Upper lobe of right lung (tissue), 1 donor: ENCODE measurements at regions not wholly inside any gene's neighbourhood (a gene's known extent, or its start where the extent isn't known, plus 50 kb on each side); places are given as distances from the start of the nearest gene placed in this dataset.

Source experiments
- ATAC-seq: fragments of 200-7000 bp; cut with Tn5 transposase; one replicate; pipeline ENCODE4 v1.9.1; 2020; ENCODE audit warnings: mild to moderate bottlenecking, moderate library complexity
- DNase-seq: peaks from one replicate; pipeline ENCODE4 v3.0.0-alpha.2; 2020
- H3K27ac ChIP-seq: fragments of 200-600 bp; one replicate; pipeline ENCODE4 v1.8.0; 2022
- H3K27me3 ChIP-seq: fragments of 200-600 bp; one replicate; pipeline ENCODE4 v1.8.0; 2022; ENCODE audit warnings: mild to moderate bottlenecking
- H3K36me3 ChIP-seq: fragments of 200-600 bp; one replicate; pipeline ENCODE4 v1.8.0; 2022
- H3K4me1 ChIP-seq: fragments of 200-600 bp; one replicate; pipeline ENCODE4 v1.8.0; 2022
- H3K4me3 ChIP-seq: fragments of 200-600 bp; one replicate; pipeline ENCODE4 v1.8.0; 2022; ENCODE audit warnings: mild to moderate bottlenecking
- H3K9me3 ChIP-seq: fragments of 200-600 bp; one replicate; pipeline ENCODE4 v1.8.0; 2022
- CTCF ChIP-seq: fragments of 200-600 bp; IDR thresholded peaks from one replicate; pipeline ENCODE4 v1.8.0; 2022; ENCODE audit warnings: antibody characterized with exemption
- intact Hi-C: fragments of 100-400 bp; cut with DNase I; formaldehyde crosslinking; loops from one replicate; pipeline ENCODE4 v1.11.0; 2022
- donor health status: DM: no; HTN: yes; CAD: no; lungs with severe emphysema.

- Histone ChIP-seq H3K27me3 (no peaks in the 10 kb centered on the region), H3K4me1 (no peaks in the 10 kb centered on the region), H3K27ac (no peak overlapping the region), H3K9me3 (no peaks in the 10 kb centered on the region), H3K36me3 (no peaks in the 10 kb centered on the region), H3K4me3 (no peak overlapping the region)
- ATAC-seq (no peak), DNase-seq (no peak)
- intact Hi-C loops, result no loop called here
- TF ChIP-seq CTCF, result no peak
Observed at GRCh38 chr15:62603742-62604141, 438.7 kb upstream of the C2CD4B start.

GRCh38 chr15:62605282-62605681 is 437.3 kb upstream of the TPM1 start:
- H3K27me3 ChIP-seq, result no peaks in the 10 kb centered on the region
- no peaks in the 10 kb centered on the region for H3K9me3 ChIP-seq
- no peak for DNase-seq
- no peak overlapping the region for H3K27ac ChIP-seq
- H3K36me3 ChIP-seq, result no peaks in the 10 kb centered on the region
- H3K4me1 ChIP-seq, result no peaks in the 10 kb centered on the region
- no peak for TF ChIP-seq CTCF
- intact Hi-C loops, result no loop called here
- ATAC-seq, result no peak
- H3K4me3 ChIP-seq, result no peak overlapping the region

- Histone ChIP-seq H3K4me3 (no peak overlapping the region), H3K4me1 (no peaks in the 10 kb centered on the region), H3K36me3 (no peaks in the 10 kb centered on the region), H3K27me3 (no peaks in the 10 kb centered on the region), H3K27ac (no peak overlapping the region), H3K9me3 (no peaks in the 10 kb centered on the region)
- ATAC-seq, result no peak
- intact Hi-C loops, result no loop called here
- DNase-seq, result no peak
- no peak for TF ChIP-seq CTCF
Observed at GRCh38 chr15:62606376-62607113, 436.0 kb upstream of the TPM1 start.

- Histone ChIP-seq H3K4me1 (no peaks in the 10 kb centered on the region), H3K27me3 (no peaks in the 10 kb centered on the region), H3K27ac (no peak overlapping the region), H3K36me3 (no peaks in the 10 kb centered on the region), H3K4me3 (no peak overlapping the region), H3K9me3 (no peaks in the 10 kb centered on the region)
- intact Hi-C loops, result no loop called here
- no peak for TF ChIP-seq CTCF
- ATAC-seq (no peak), DNase-seq (no peak)
Observed at GRCh38 chr15:62607114-62607462, 435.5 kb upstream of the TPM1 start.

- TF ChIP-seq CTCF, result no peak
- no peak overlapping the region for H3K4me3 ChIP-seq
- no peaks in the 10 kb centered on the region for H3K4me1 ChIP-seq
- H3K36me3 ChIP-seq, result no peaks in the 10 kb centered on the region
- no peaks in the 10 kb centered on the region for H3K9me3 ChIP-seq
- intact Hi-C loops, result no loop called here
- H3K27me3 ChIP-seq, result no peaks in the 10 kb centered on the region
- H3K27ac ChIP-seq, result no peak overlapping the region
- no peak for DNase-seq
- ATAC-seq, result no peak
Observed at GRCh38 chr15:62607643-62608042, 434.9 kb upstream of the TPM1 start.

GRCh38 chr15:62608369-62608768 is 434.2 kb upstream of the TPM1 start:
- TF ChIP-seq CTCF, result no peak
- Histone ChIP-seq H3K27me3 (no peaks in the 10 kb centered on the region), H3K9me3 (no peaks in the 10 kb centered on the region), H3K27ac (no peak overlapping the region), H3K4me3 (no peak overlapping the region), H3K36me3 (no peaks in the 10 kb centered on the region), H3K4me1 (no peaks in the 10 kb centered on the region)
- ATAC-seq (no peak), DNase-seq (no peak)
- intact Hi-C loops, result no loop called here
